ENCODE measurements at regions not wholly inside any gene's neighbourhood (a gene's known extent, or its start where the extent isn't known, plus 50 kb on each side); places are given as distances from the start of the nearest gene placed in this dataset.
A peak's percentile ranks its signal among the peaks of the same experiment; 100 is the strongest.

DNA sequence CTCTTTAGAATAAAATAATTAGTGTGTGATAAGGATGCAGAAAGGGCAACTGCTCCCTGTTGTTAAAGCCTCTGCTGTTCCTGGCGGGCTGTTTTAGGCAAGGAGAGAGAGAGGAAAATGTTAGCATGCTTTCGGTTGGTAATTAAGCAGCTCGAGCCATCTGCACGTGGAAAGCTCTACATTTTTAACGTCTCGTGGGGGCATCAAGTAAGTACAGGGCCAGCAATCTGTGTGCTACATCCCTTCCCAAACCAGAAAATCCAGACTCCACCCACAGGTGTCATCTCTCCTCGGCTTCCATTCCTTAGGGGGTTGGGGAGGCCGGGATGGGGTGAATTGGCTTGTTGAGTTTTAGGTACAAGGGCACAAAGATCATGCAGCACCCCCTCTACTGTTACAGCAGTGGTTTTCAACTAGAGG, 62.4 kb upstream of the MARCHF10 start:
- Histone ChIP-seq H3K4me2 (ENCODE audit: low read length, poor library complexity, severe bottlenecking) (no peak overlapping the region), H3K4me3 (ENCODE audit: insufficient read depth in 1 of 2, low read depth in 1 of 2, low read length in 2 of 2) (no peak overlapping the region), H3K27ac (ENCODE audit: low read length, poor library complexity, severe bottlenecking) (no peak overlapping the region), H4K91ac (ENCODE audit: low read length) (no peak overlapping the region), H2BK15ac (ENCODE audit: low read depth, poor library complexity, severe bottlenecking) (no peak overlapping the region), H3K27me3 (ENCODE audit: control insufficient read depth in 1 of 2, insufficient read depth in 1 of 2, low read length in 2 of 2) (peaks cover 0 to 27% of the 10 kb centered on the region in 2 experiments), H3K23ac (ENCODE audit: low read length in 2 of 2) (no peak overlapping the region), H2BK12ac (ENCODE audit: low read length in 2 of 2) (peak overlapping the region in 1 of 2 experiments; percentile 41), H2AK5ac (ENCODE audit: low read length, severe bottlenecking) (no peak overlapping the region), H3K9ac (ENCODE audit: low read length) (peak overlapping the region; percentile 68), H3K4me1 (ENCODE audit: control insufficient read depth, insufficient read depth, low read depth, low read length) (peaks cover 4% of the 10 kb centered on the region), H2BK120ac (ENCODE audit: low read depth, low read length) (no peak overlapping the region), H3K79me1 (replicated peaks; ENCODE audit: low read length, poor library complexity, severe bottlenecking) (no peaks in the 10 kb centered on the region), H3K18ac (ENCODE audit: low read depth in 1 of 2, low read length in 2 of 2) (no peak overlapping the region), H2AFZ (ENCODE audit: low read depth, low read length) (no peak overlapping the region), H3K9me3 (ENCODE audit: control insufficient read depth, low read length) (no peaks in the 10 kb centered on the region), H3K36me3 (ENCODE audit: control insufficient read depth in 1 of 2, insufficient read depth in 2 of 2, low read depth in 1 of 2, low read length in 2 of 2) (no peaks in the 10 kb centered on the region), H3K14ac (ENCODE audit: low read length in 2 of 2) (no peak overlapping the region), H3K4ac (ENCODE audit: low read depth in 1 of 2, low read length in 2 of 2) (no peak overlapping the region), H4K8ac (ENCODE audit: low read length) (no peak overlapping the region), H2BK5ac (ENCODE audit: low read depth, low read length, poor library complexity, severe bottlenecking) (no peak overlapping the region)
- DNase-seq = no peak
- WGBS = 56% methylated on average over 2 of the region's 8 CpGs

DNA sequence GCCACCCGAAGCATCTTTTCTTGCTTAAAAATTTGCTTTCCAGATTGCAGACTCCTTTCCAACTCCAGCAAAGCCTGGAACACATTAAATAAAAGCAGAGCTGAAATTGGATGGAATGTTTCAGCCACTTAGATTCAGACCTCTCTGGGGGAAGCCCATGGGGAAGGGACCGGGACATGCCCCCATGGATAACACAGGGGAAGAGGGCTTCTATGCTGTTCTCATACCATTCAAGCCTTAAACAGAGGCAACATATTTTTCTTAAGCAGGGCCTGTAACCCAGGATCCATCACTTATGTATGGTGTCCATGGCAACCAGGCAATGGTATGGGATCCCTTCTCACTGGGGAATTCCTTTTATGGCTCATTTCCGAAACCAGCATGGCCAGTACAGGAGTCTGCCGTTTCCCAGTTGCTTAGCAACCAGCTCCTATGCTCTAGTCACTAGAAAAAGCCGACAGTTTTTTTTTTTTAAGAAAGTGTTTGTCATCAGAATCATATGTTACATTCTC, 62.0 kb upstream of the MARCHF10 start:
- Histone ChIP-seq H2BK5ac (ENCODE audit: low read depth, low read length, poor library complexity, severe bottlenecking) (no peak overlapping the region), H3K4me1 (ENCODE audit: control insufficient read depth, insufficient read depth, low read depth, low read length) (peaks cover 4% of the 10 kb centered on the region), H3K27me3 (ENCODE audit: control insufficient read depth in 1 of 2, insufficient read depth in 1 of 2, low read length in 2 of 2) (peaks cover 0 to 27% of the 10 kb centered on the region in 2 experiments), H3K14ac (ENCODE audit: low read length in 2 of 2) (no peak overlapping the region), H3K4me3 (ENCODE audit: insufficient read depth in 1 of 2, low read depth in 1 of 2, low read length in 2 of 2) (no peak overlapping the region), H4K8ac (ENCODE audit: low read length) (no peak overlapping the region), H2AK5ac (ENCODE audit: low read length, severe bottlenecking) (no peak overlapping the region), H2BK120ac (ENCODE audit: low read depth, low read length) (no peak overlapping the region), H4K91ac (ENCODE audit: low read length) (no peak overlapping the region), H3K36me3 (ENCODE audit: control insufficient read depth in 1 of 2, insufficient read depth in 2 of 2, low read depth in 1 of 2, low read length in 2 of 2) (no peaks in the 10 kb centered on the region), H3K27ac (ENCODE audit: low read length, poor library complexity, severe bottlenecking) (no peak overlapping the region), H2AFZ (ENCODE audit: low read depth, low read length) (no peak overlapping the region), H2BK15ac (ENCODE audit: low read depth, poor library complexity, severe bottlenecking) (no peak overlapping the region), H3K4ac (ENCODE audit: low read depth in 1 of 2, low read length in 2 of 2) (no peak overlapping the region), H2BK12ac (ENCODE audit: low read length in 2 of 2) (no peak overlapping the region), H3K9me3 (ENCODE audit: control insufficient read depth, low read length) (no peaks in the 10 kb centered on the region), H3K79me1 (replicated peaks; ENCODE audit: low read length, poor library complexity, severe bottlenecking) (no peaks in the 10 kb centered on the region), H3K4me2 (ENCODE audit: low read length, poor library complexity, severe bottlenecking) (no peak overlapping the region), H3K18ac (ENCODE audit: low read depth in 1 of 2, low read length in 2 of 2) (no peak overlapping the region), H3K23ac (ENCODE audit: low read length in 2 of 2) (no peak overlapping the region), H3K9ac (ENCODE audit: low read length) (peak overlapping the region; percentile 68)
- peak; percentile 96 for DNase-seq
- WGBS = 54% methylated on average over 2 of the region's 5 CpGs

- H3K9ac ChIP-seq (ENCODE audit: low read length) = no peak overlapping the region
- no peak overlapping the region for H4K8ac ChIP-seq (ENCODE audit: low read length)
- DNase-seq = no peak
- no peak overlapping the region for H2BK12ac ChIP-seq (ENCODE audit: low read length in 2 of 2)
- peaks cover 0 to 30% of the 10 kb centered on the region in 2 experiments for H3K27me3 ChIP-seq (ENCODE audit: control insufficient read depth in 1 of 2, insufficient read depth in 1 of 2, low read length in 2 of 2)
- no peak overlapping the region for H3K4ac ChIP-seq (ENCODE audit: low read depth in 1 of 2, low read length in 2 of 2)
- no peak overlapping the region for H2BK120ac ChIP-seq (ENCODE audit: low read depth, low read length)
- no peaks in the 10 kb centered on the region for H3K79me1 ChIP-seq (replicated peaks; ENCODE audit: low read length, poor library complexity, severe bottlenecking)
- peaks cover 4% of the 10 kb centered on the region for H3K4me1 ChIP-seq (ENCODE audit: control insufficient read depth, insufficient read depth, low read depth, low read length)
- WGBS = 67% methylated on average over 2 of the region's 2 CpGs
- H3K14ac ChIP-seq (ENCODE audit: low read length in 2 of 2) = peak overlapping the region in 1 of 2 experiments; percentile 94
- H3K36me3 ChIP-seq (ENCODE audit: control insufficient read depth in 1 of 2, insufficient read depth in 2 of 2, low read depth in 1 of 2, low read length in 2 of 2) = no peaks in the 10 kb centered on the region
- peak overlapping the region in 1 of 2 experiments; percentile 26 for H3K4me3 ChIP-seq (ENCODE audit: insufficient read depth in 1 of 2, low read depth in 1 of 2, low read length in 2 of 2)
- H2AK5ac ChIP-seq (ENCODE audit: low read length, severe bottlenecking) = no peak overlapping the region
- H2AFZ ChIP-seq (ENCODE audit: low read depth, low read length) = no peak overlapping the region
- no peak overlapping the region for H2BK5ac ChIP-seq (ENCODE audit: low read depth, low read length, poor library complexity, severe bottlenecking)
- no peak overlapping the region for H4K91ac ChIP-seq (ENCODE audit: low read length)
- H3K4me2 ChIP-seq (ENCODE audit: low read length, poor library complexity, severe bottlenecking) = no peak overlapping the region
- no peak overlapping the region for H3K27ac ChIP-seq (ENCODE audit: low read length, poor library complexity, severe bottlenecking)
- no peak overlapping the region for H3K23ac ChIP-seq (ENCODE audit: low read length in 2 of 2)
- H3K9me3 ChIP-seq (ENCODE audit: control insufficient read depth, low read length) = no peaks in the 10 kb centered on the region
- H3K18ac ChIP-seq (ENCODE audit: low read depth in 1 of 2, low read length in 2 of 2) = no peak overlapping the region
- H2BK15ac ChIP-seq (ENCODE audit: low read depth, poor library complexity, severe bottlenecking) = no peak overlapping the region
Observed at GRCh38 chr17:62868723-62869122, 60.6 kb upstream of the MARCHF10 start.

DNA sequence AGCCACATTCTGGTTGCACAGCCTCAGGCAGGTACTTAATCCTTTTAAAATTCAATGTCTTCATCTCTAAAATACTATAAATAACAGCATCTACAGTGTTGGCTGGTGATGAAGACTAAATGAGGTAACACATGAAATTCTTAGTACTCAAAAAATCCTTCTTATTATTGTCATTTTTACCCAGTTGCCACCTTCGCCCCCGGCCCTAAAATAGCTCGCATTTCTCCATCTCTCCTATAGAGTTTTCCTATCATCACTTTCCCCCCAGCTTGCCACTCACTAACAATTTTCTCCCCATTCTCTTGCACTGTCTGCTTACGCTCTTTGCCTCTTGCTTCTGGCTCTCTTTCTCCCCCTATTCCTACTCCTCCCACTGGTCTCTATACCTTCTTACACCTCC, 59.9 kb upstream of the MARCHF10 start:
- Histone ChIP-seq H2AK5ac (ENCODE audit: low read length, severe bottlenecking) (no peak overlapping the region), H3K18ac (ENCODE audit: low read depth in 1 of 2, low read length in 2 of 2) (no peak overlapping the region), H3K36me3 (ENCODE audit: control insufficient read depth in 1 of 2, insufficient read depth in 2 of 2, low read depth in 1 of 2, low read length in 2 of 2) (no peaks in the 10 kb centered on the region), H2BK12ac (ENCODE audit: low read length in 2 of 2) (no peak overlapping the region), H2AFZ (ENCODE audit: low read depth, low read length) (no peak overlapping the region), H2BK5ac (ENCODE audit: low read depth, low read length, poor library complexity, severe bottlenecking) (no peak overlapping the region), H2BK15ac (ENCODE audit: low read depth, poor library complexity, severe bottlenecking) (no peak overlapping the region), H2BK120ac (ENCODE audit: low read depth, low read length) (no peak overlapping the region), H3K4ac (ENCODE audit: low read depth in 1 of 2, low read length in 2 of 2) (no peak overlapping the region), H3K23ac (ENCODE audit: low read length in 2 of 2) (no peak overlapping the region), H3K4me3 (ENCODE audit: insufficient read depth in 1 of 2, low read depth in 1 of 2, low read length in 2 of 2) (no peak overlapping the region), H3K4me2 (ENCODE audit: low read length, poor library complexity, severe bottlenecking) (no peak overlapping the region), H3K27me3 (ENCODE audit: control insufficient read depth in 1 of 2, insufficient read depth in 1 of 2, low read length in 2 of 2) (peaks cover 0 to 31% of the 10 kb centered on the region in 2 experiments), H4K91ac (ENCODE audit: low read length) (no peak overlapping the region), H4K8ac (ENCODE audit: low read length) (no peak overlapping the region), H3K79me1 (replicated peaks; ENCODE audit: low read length, poor library complexity, severe bottlenecking) (no peaks in the 10 kb centered on the region), H3K9me3 (ENCODE audit: control insufficient read depth, low read length) (no peaks in the 10 kb centered on the region), H3K9ac (ENCODE audit: low read length) (no peak overlapping the region), H3K4me1 (ENCODE audit: control insufficient read depth, insufficient read depth, low read depth, low read length) (peaks cover 4% of the 10 kb centered on the region), H3K14ac (ENCODE audit: low read length in 2 of 2) (no peak overlapping the region), H3K27ac (ENCODE audit: low read length, poor library complexity, severe bottlenecking) (no peak overlapping the region)
- DNase-seq = no peak
- WGBS = 94% methylated on average over 4 of the region's 4 CpGs

Data from mesenchymal stem cell (in vitro differentiated cells and primary cell).